GM23248 (cell line): ENCODE measurements at regions not wholly inside any gene's neighbourhood (a gene's known extent, or its start where the extent isn't known, plus 50 kb on each side); places are given as distances from the start of the nearest gene placed in this dataset.

Experiments
- EZH2 ChIP-seq: fragments of 200-600 bp; sonication (generic); IDR thresholded peaks from 2 replicates; pipeline ENCODE4 v1.6.1; 2018; ENCODE audit warnings: antibody characterized with exemption, mild to moderate bottlenecking; ENCODE audit not compliant: insufficient read depth, poor library complexity, severe bottlenecking
- EZH2phosphoT487 ChIP-seq: fragments of 200-600 bp; sonication (generic); IDR thresholded peaks from 2 replicates; pipeline ENCODE4 v1.6.1; 2018; ENCODE audit warnings: antibody characterized with exemption, moderate library complexity, mild to moderate bottlenecking, low read depth; ENCODE audit not compliant: insufficient read depth

DNA sequence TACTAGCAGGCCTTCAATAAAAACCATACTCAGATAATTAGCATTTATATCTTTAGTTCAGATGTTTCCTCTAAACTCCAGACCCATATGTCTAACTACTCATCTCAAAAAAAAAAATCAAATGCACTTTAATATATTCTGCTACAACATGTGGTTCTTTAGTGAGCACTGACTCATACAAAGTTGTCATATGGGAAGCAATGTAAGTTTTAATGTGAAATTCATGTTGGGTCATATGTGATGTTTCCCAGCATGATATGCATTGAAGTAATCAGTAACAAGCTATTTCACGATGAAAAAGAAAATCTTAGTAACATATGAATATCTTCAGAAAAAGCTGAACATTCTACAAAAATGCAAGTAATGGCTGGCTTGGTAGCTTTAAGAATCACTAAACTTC, 859.7 kb upstream of the ADGRB3 start:
- TF ChIP-seq EZH2phosphoT487 (no peak), EZH2 (no peak)
